ENCODE measurements at regions not wholly inside any gene's neighbourhood (a gene's known extent, or its start where the extent isn't known, plus 50 kb on each side); places are given as distances from the start of the nearest gene placed in this dataset.

- no peak for TF ChIP-seq EZH2phosphoT487 (IDR thresholded peaks at IDR 0.05; ENCODE audit: insufficient read depth, low read depth)
- TF ChIP-seq EZH2 (IDR thresholded peaks at IDR 0.05; ENCODE audit: insufficient read depth, poor library complexity, severe bottlenecking): no peak
These were observed 174.1 kb upstream of the GPR26 start for GRCh38 chr10:123492016-123492415.

Data from GM23248 (cell line).